Endothelial cell of umbilical vein (primary cell): ENCODE measurements at regions not wholly inside any gene's neighbourhood (a gene's known extent, or its start where the extent isn't known, plus 50 kb on each side); places are given as distances from the start of the nearest gene placed in this dataset.

Source experiments
- BruUV-seq: library from RNA; stranded (reverse); fragments of 400-500 nt; replicated peaks from 2 replicates; lab custom pipeline; 2021; lab: Mats Ljungman, UMichigan
- CTCF ChIA-PET: fragments of 300-600, 350-600 bp; sonication (Branson Sonifier 250); formaldehyde crosslinking; loops from one replicate; lab custom pipeline; 2021; ENCODE audit warnings: antibody characterized with exemption, inconsistent platforms; lab: Charles Lee
- POLR2A ChIA-PET: fragments of 300-600, 350-600 bp; sonication (Branson Sonifier 250); formaldehyde crosslinking; loops from one replicate; lab custom pipeline; 2021; ENCODE audit warnings: antibody characterized with exemption, inconsistent platforms; lab: Charles Lee
- DNase-seq: peaks from one replicate; pipeline ENCODE4 v3.0.0-alpha.2; 2011; ENCODE audit warnings: low read depth, low spot score
- FAIRE-seq: peaks from 2 replicates; lab custom pipeline; 2011; peaks lifted over from hg19 to GRCh38; lab: Jason Lieb, UNC
- H2AFZ ChIP-seq: 2 replicates; pipeline ENCODE4 v1.6.0; 2012; ENCODE audit warnings: low read depth, low read length, control low read depth, inconsistent platforms
- H3K27ac ChIP-seq: 2 replicates; pipeline ENCODE4 v1.5.1; 2011; ENCODE audit warnings: low read depth, mild to moderate bottlenecking, control low read depth, low read length, moderate library complexity; ENCODE audit not compliant: insufficient read depth
- H3K27me3 ChIP-seq, 2 experiments: 2 replicates each; pipeline versions ENCODE4 v1.6.0 to v1.6.1; 2011; ENCODE audit warnings: low read length in 2 of 2, mixed read lengths in 1 of 2; ENCODE audit not compliant: control insufficient read depth in 2 of 2, insufficient read depth in 2 of 2
- H3K36me3 ChIP-seq, 2 experiments: 2 replicates in 1 of 2; 3 replicates in 1 of 2; pipeline ENCODE4 v1.5.1; 2011; ENCODE audit warnings: low read length in 2 of 2, mild to moderate bottlenecking in 1 of 2, moderate library complexity in 1 of 2; ENCODE audit not compliant: control insufficient read depth in 2 of 2, insufficient read depth in 2 of 2; ENCODE audit errors: extremely low read depth in 1 of 2
- H3K4me1 ChIP-seq: 3 replicates; pipeline ENCODE4 v1.5.1; 2011; ENCODE audit warnings: mild to moderate bottlenecking, low read length; ENCODE audit not compliant: control insufficient read depth, insufficient read depth; ENCODE audit errors: extremely low read depth
- H3K4me2 ChIP-seq: 2 replicates; pipeline ENCODE4 v1.6.1; 2011; ENCODE audit warnings: low read length, control low read depth, mixed read lengths; ENCODE audit not compliant: insufficient read depth
- H3K4me3 ChIP-seq, 3 experiments: fragments of 200-600 bp in 1 of 3; sonication (generic), shearing (Covaris generic) in 1 of 3; replicated peaks in 1 of 3; 2 replicates each; pipeline ENCODE4 v1.5.1; 2011 to 2016; ENCODE audit warnings: control low read depth in 3 of 3, low read length in 3 of 3, mild to moderate bottlenecking in 2 of 3, inconsistent platforms in 1 of 3, low read depth in 1 of 3, moderate library complexity in 1 of 3; ENCODE audit not compliant: insufficient read depth in 1 of 3
- H3K79me2 ChIP-seq: 2 replicates; pipeline ENCODE4 v1.6.0; 2012; ENCODE audit warnings: low read length, inconsistent platforms; ENCODE audit not compliant: control insufficient read depth, insufficient read depth
- H3K9ac ChIP-seq: replicated peaks from 2 replicates; pipeline ENCODE3; 2011; ENCODE audit warnings: low read length, control low read depth; ENCODE audit not compliant: insufficient read depth; ENCODE audit errors: extremely low read depth
- H3K9me1 ChIP-seq: replicated peaks from 3 replicates; pipeline ENCODE4 v1.6.0; 2011; ENCODE audit warnings: mild to moderate bottlenecking, low read length; ENCODE audit not compliant: control insufficient read depth, insufficient read depth; ENCODE audit errors: extremely low read depth
- H3K9me3 ChIP-seq: replicated peaks from 2 replicates; pipeline ENCODE4 v1.5.1; 2012; ENCODE audit warnings: low read length, inconsistent platforms; ENCODE audit not compliant: control insufficient read depth, insufficient read depth
- H4K20me1 ChIP-seq: replicated peaks from 2 replicates; pipeline ENCODE3; 2011; ENCODE audit warnings: mild to moderate bottlenecking, low read length; ENCODE audit not compliant: control insufficient read depth, insufficient read depth; ENCODE audit errors: extremely low read depth
- EZH2 ChIP-seq: IDR thresholded peaks from 2 replicates; pipeline ENCODE4 v1.6.1; 2012; ENCODE audit warnings: borderline replicate concordance, low read depth, mild to moderate bottlenecking, moderate library complexity, low read length, inconsistent platforms; ENCODE audit not compliant: severe bottlenecking
- FOS ChIP-seq: IDR thresholded peaks from 2 replicates; pipeline ENCODE4 v1.6.1; 2011; ENCODE audit warnings: mild to moderate bottlenecking, low read length, moderate library complexity, borderline replicate concordance; ENCODE audit not compliant: insufficient read depth
- GATA2 ChIP-seq: IDR thresholded peaks from 2 replicates; pipeline ENCODE4 v1.7.0; 2011; ENCODE audit warnings: low read depth, mild to moderate bottlenecking, moderate library complexity, mixed read lengths, low read length; ENCODE audit not compliant: insufficient read length, insufficient read depth
- JUN ChIP-seq: IDR thresholded peaks from 2 replicates; pipeline ENCODE4 v1.6.1; 2011; ENCODE audit warnings: borderline replicate concordance, low read depth; ENCODE audit not compliant: insufficient read length, insufficient read depth
- MYC ChIP-seq: IDR thresholded peaks from one replicate; pipeline ENCODE4 v1.6.1; 2011; ENCODE audit warnings: mild to moderate bottlenecking, low read depth, low read length
- POLR2A ChIP-seq: IDR thresholded peaks from 2 replicates; pipeline ENCODE4 v1.6.1; 2012; ENCODE audit warnings: low read depth, mild to moderate bottlenecking, control low read depth, low read length
- POLR2AphosphoS5 ChIP-seq: IDR thresholded peaks from 2 replicates; pipeline ENCODE4 v1.6.1; 2012; ENCODE audit warnings: low read depth, mild to moderate bottlenecking, control low read depth, low read length, moderate library complexity; ENCODE audit not compliant: insufficient read depth
- dilution Hi-C: fragments of 300-500 bp; cut with MboI; formaldehyde crosslinking; loops from one replicate; pipeline ENCODE4 v1.15.0; 2019; ENCODE audit warnings: low sequenced_read_pairs; ENCODE audit not compliant: extremely low pct_ligation_motif_present
- intact Hi-C: fragments of 100-400 bp; cut with micrococcal nuclease; formaldehyde crosslinking; loops from one replicate; pipeline ENCODE4 v1.10.0; 2022
- TF ChIP-seq, protein P1 (sequence below), 2 donors: IDR thresholded peaks; 1 replicate in 1 of 2; 2 replicates in 1 of 2; pipeline ENCODE4 v1.5.1; 2011; ENCODE audit warnings: low read length in 2 of 2, mild to moderate bottlenecking in 2 of 2, moderate library complexity in 2 of 2, control low read depth in 1 of 2, inconsistent platforms in 1 of 2, low read depth in 1 of 2; ENCODE audit not compliant: insufficient read depth in 1 of 2; ENCODE audit errors: extremely low read depth in 1 of 2
- TF ChIP-seq, protein P2 (sequence below): IDR thresholded peaks from 2 replicates; pipeline ENCODE4 v1.6.1; 2011; ENCODE audit not compliant: insufficient read depth, insufficient read length

DNA sequence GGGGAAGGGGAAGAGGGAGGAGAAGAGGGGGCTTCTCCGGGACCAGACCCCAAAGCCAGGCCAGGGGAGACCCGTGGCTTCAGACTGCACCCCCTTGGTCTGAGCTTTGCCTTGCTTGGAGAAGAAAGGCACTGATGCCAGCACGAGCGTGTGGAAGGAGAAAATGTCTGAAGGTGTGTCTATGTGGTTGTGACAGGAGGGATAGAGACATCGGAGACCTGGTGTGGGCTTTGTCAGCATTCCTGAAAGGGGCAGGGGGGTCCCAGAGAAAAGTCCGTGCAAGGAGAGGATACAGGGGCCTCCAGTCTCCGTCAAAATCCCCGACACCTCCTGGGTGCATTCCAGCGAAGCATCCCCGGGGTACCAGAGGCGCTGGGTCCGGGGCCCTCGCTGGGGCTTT, 139.0 kb upstream of the LHX5 start:
- no peaks in the 10 kb centered on the region for H3K36me3 ChIP-seq
- FAIRE-seq (no peak), DNase-seq (no peak)
- H3K4me2 ChIP-seq: no peak overlapping the region
- no peaks in the 10 kb centered on the region for H3K9me1 ChIP-seq
- H3K79me2 ChIP-seq: no peaks in the 10 kb centered on the region
- POLR2A ChIA-PET: no interaction called here
- H2AFZ ChIP-seq: no peak overlapping the region
- dilution Hi-C loops: no loop called here
- no peaks in the 10 kb centered on the region for H3K9me3 ChIP-seq
- no peaks in the 10 kb centered on the region for H3K4me1 ChIP-seq
- H3K27ac ChIP-seq: no peak overlapping the region
- H4K20me1 ChIP-seq: no peaks in the 10 kb centered on the region
- intact Hi-C loops: no loop called here
- TF ChIP-seq FOS (no peak), MYC (no peak), POLR2A (no peak), JUN (no peak), EZH2 (no peak), POLR2AphosphoS5 (no peak), GATA2 (no peak)
- TF ChIP-seq, protein P1, sequence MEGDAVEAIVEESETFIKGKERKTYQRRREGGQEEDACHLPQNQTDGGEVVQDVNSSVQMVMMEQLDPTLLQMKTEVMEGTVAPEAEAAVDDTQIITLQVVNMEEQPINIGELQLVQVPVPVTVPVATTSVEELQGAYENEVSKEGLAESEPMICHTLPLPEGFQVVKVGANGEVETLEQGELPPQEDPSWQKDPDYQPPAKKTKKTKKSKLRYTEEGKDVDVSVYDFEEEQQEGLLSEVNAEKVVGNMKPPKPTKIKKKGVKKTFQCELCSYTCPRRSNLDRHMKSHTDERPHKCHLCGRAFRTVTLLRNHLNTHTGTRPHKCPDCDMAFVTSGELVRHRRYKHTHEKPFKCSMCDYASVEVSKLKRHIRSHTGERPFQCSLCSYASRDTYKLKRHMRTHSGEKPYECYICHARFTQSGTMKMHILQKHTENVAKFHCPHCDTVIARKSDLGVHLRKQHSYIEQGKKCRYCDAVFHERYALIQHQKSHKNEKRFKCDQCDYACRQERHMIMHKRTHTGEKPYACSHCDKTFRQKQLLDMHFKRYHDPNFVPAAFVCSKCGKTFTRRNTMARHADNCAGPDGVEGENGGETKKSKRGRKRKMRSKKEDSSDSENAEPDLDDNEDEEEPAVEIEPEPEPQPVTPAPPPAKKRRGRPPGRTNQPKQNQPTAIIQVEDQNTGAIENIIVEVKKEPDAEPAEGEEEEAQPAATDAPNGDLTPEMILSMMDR (IDR thresholded peaks at IDR 0.05; ENCODE audit: extremely low read depth in 1 of 2, insufficient read depth in 1 of 2, low read depth in 1 of 2, low read length in 2 of 2): no peak
- TF ChIP-seq, protein P2, sequence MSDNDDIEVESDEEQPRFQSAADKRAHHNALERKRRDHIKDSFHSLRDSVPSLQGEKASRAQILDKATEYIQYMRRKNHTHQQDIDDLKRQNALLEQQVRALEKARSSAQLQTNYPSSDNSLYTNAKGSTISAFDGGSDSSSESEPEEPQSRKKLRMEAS: no peak
- H3K27me3 ChIP-seq: peaks cover 0 to 2% of the 10 kb centered on the region in 2 experiments
- CTCF ChIA-PET: no interaction called here
- no TSS peak for BruUV-seq
- no peak overlapping the region for H3K9ac ChIP-seq
- H3K4me3 ChIP-seq: no peak overlapping the region
